ENCODE measurements at regions not wholly inside any gene's neighbourhood (a gene's known extent, or its start where the extent isn't known, plus 50 kb on each side); places are given as distances from the start of the nearest gene placed in this dataset.
A peak's percentile ranks its signal among the peaks of the same experiment; 100 is the strongest.

GRCh38 chr18:67966224-67966623, 449.7 kb upstream of the DSEL start:
- no peak for DNase-seq (ENCODE audit: low spot score)

- DNase-seq (ENCODE audit: low spot score) = no peak
Measured at GRCh38 chr18:67964462-67964861, 447.9 kb upstream of the DSEL start.

- DNase-seq (ENCODE audit: low spot score) = no peak
Measured at GRCh38 chr18:67961701-67962440, 445.4 kb upstream of the DSEL start.

- DNase-seq (ENCODE audit: low spot score) = no peak
Measured at GRCh38 chr18:67957684-67958083, 441.2 kb upstream of the DSEL start.

- DNase-seq (ENCODE audit: low spot score) = no peak
Measured at GRCh38 chr18:67954594-67954993, 438.1 kb upstream of the DSEL start.

- no peak for DNase-seq (ENCODE audit: low spot score)
Measured at GRCh38 chr18:67951137-67951536, 434.6 kb upstream of the DSEL start.

GRCh38 chr18:67938660-67939059, 422.1 kb upstream of the DSEL start:
- DNase-seq (ENCODE audit: low spot score) = no peak

- no peak for DNase-seq (ENCODE audit: low spot score)
Measured at GRCh38 chr18:67935638-67936037, 419.1 kb upstream of the DSEL start.

GRCh38 chr18:67933271-67933670, 416.8 kb upstream of the DSEL start:
- DNase-seq (ENCODE audit: low spot score) = no peak

- DNase-seq (ENCODE audit: low spot score) = no peak
Measured at GRCh38 chr18:67932271-67932670, 415.8 kb upstream of the DSEL start.

GRCh38 chr18:67926929-67927864, 410.7 kb upstream of the DSEL start:
- peak; percentile 45 for DNase-seq (ENCODE audit: low spot score)

GRCh38 chr18:67924656-67925055, 408.1 kb upstream of the DSEL start:
- DNase-seq (ENCODE audit: low spot score) = no peak

GRCh38 chr18:67919316-67919715, 402.8 kb upstream of the DSEL start:
- no peak for DNase-seq (ENCODE audit: low spot score)

GRCh38 chr18:67916097-67916496, 399.6 kb upstream of the DSEL start:
- DNase-seq (ENCODE audit: low spot score) = no peak

GRCh38 chr18:67913040-67913439, 396.5 kb upstream of the DSEL start:
- DNase-seq (ENCODE audit: low spot score) = no peak

GRCh38 chr18:67901573-67901972, 385.1 kb upstream of the DSEL start:
- DNase-seq (ENCODE audit: low spot score) = no peak

- DNase-seq (ENCODE audit: low spot score) = no peak
Measured at GRCh38 chr18:67896451-67896850, 379.9 kb upstream of the DSEL start.

- no peak for DNase-seq (ENCODE audit: low spot score)
Measured at GRCh38 chr18:67893916-67894315, 377.4 kb upstream of the DSEL start.

GRCh38 chr18:67876871-67877270, 360.4 kb upstream of the DSEL start:
- DNase-seq (ENCODE audit: low spot score) = no peak

- DNase-seq (ENCODE audit: low spot score) = no peak
Measured at GRCh38 chr18:67875944-67876343, 359.4 kb upstream of the DSEL start.

- no peak for DNase-seq (ENCODE audit: low spot score)
Measured at GRCh38 chr18:67875060-67875459, 358.5 kb upstream of the DSEL start.

- no peak for DNase-seq (ENCODE audit: low spot score)
Measured at GRCh38 chr18:67865400-67865799, 348.9 kb upstream of the DSEL start.

GRCh38 chr18:67864677-67865340, 348.3 kb upstream of the DSEL start:
- no peak for DNase-seq (ENCODE audit: low spot score)
